ENCODE measurements at regions not wholly inside any gene's neighbourhood (a gene's known extent, or its start where the extent isn't known, plus 50 kb on each side); places are given as distances from the start of the nearest gene placed in this dataset.

- DNase-seq, result no peak
Observed at GRCh38 chr11:69976794-69977193, 101.3 kb upstream of the ANO1 start.

GRCh38 chr11:69977951-69978350 lies 100.2 kb upstream of the ANO1 start:
- no peak for DNase-seq

GRCh38 chr11:69978841-69979614 lies 99.1 kb upstream of the ANO1 start:
- no peak for DNase-seq

GRCh38 chr11:69979632-69980031 lies 98.5 kb upstream of the ANO1 start:
- no peak for DNase-seq

GRCh38 chr11:69981119-69981784 lies 96.9 kb upstream of the ANO1 start:
- DNase-seq, result no peak

GRCh38 chr11:69982690-69983570 lies 95.2 kb upstream of the ANO1 start:
- no peak for DNase-seq

- DNase-seq, result no peak
Observed at GRCh38 chr11:69983571-69983877, 94.6 kb upstream of the ANO1 start.

- DNase-seq, result no peak
Observed at GRCh38 chr11:69983897-69984438, 94.1 kb upstream of the ANO1 start.

GRCh38 chr11:69984457-69985261 lies 93.5 kb upstream of the ANO1 start:
- DNase-seq, result no peak

- no peak for DNase-seq
Observed at GRCh38 chr11:69985331-69985640, 92.8 kb upstream of the ANO1 start.

- no peak for DNase-seq
Observed at GRCh38 chr11:69985641-69986439, 92.3 kb upstream of the ANO1 start.

GRCh38 chr11:69986440-69986787 lies 91.7 kb upstream of the ANO1 start:
- no peak for DNase-seq

- no peak for DNase-seq
Observed at GRCh38 chr11:69986830-69987229, 91.3 kb upstream of the ANO1 start.

GRCh38 chr11:69992026-69992425 lies 86.1 kb upstream of the ANO1 start:
- DNase-seq, result no peak

- DNase-seq, result no peak
Observed at GRCh38 chr11:69992943-69993694, 85.0 kb upstream of the ANO1 start.

- no peak for DNase-seq
Observed at GRCh38 chr11:69994810-69995209, 83.3 kb upstream of the ANO1 start.

- no peak for DNase-seq
Observed at GRCh38 chr11:69995697-69996096, 82.4 kb upstream of the ANO1 start.

GRCh38 chr11:69996451-69996850 lies 81.7 kb upstream of the ANO1 start:
- no peak for DNase-seq

GRCh38 chr11:69997352-69997751 lies 80.8 kb upstream of the ANO1 start:
- DNase-seq, result no peak

GRCh38 chr11:69999721-70000120 lies 78.4 kb upstream of the ANO1 start:
- no peak for DNase-seq

- DNase-seq, result no peak
Observed at GRCh38 chr11:70000228-70000627, 77.9 kb upstream of the ANO1 start.
